Stimulated activated naive CD8-positive, alpha-beta T cell treated with anti-CD3 and anti-CD28 coated beads, Interleukin-15, amount 100 ng/mL, for 72 hours (primary cell): ENCODE measurements at regions not wholly inside any gene's neighbourhood (a gene's known extent, or its start where the extent isn't known, plus 50 kb on each side); places are given as distances from the start of the nearest gene placed in this dataset.
A peak's percentile ranks its signal among the peaks of the same experiment; 100 is the strongest.

Experiments
- ATAC-seq: fragments of 150-1000 bp; cut with Tn5 transposase; 2 replicates; pipeline ENCODE4 v1.10.0; 2021; ENCODE audit warnings: mild to moderate bottlenecking, moderate library complexity
- DNase-seq, 2 donors: peaks; one replicate each; pipeline ENCODE4 v3.0.0; 2021 to 2022
- H3K27ac Mint-ChIP-seq, 2 donors: one replicate each; pipeline ENCODE4 v1.8.0; 2022; ENCODE audit warnings: mild to moderate bottlenecking in 2 of 2, mixed read lengths in 2 of 2, moderate library complexity in 2 of 2
- H3K27me3 Mint-ChIP-seq: one replicate; pipeline ENCODE4 v1.8.0; 2022; ENCODE audit warnings: mixed read lengths
- H3K4me1 Mint-ChIP-seq: one replicate; pipeline ENCODE4 v1.8.0; 2022; ENCODE audit warnings: mild to moderate bottlenecking, mixed read lengths
- H3K4me3 Mint-ChIP-seq, 2 donors: one replicate each; pipeline ENCODE4 v1.8.0; 2022; ENCODE audit warnings: mild to moderate bottlenecking in 2 of 2, mixed read lengths in 2 of 2, moderate library complexity in 1 of 2
- H3K9me3 Mint-ChIP-seq, 2 donors: one replicate each; pipeline ENCODE4 v1.8.0; 2022; ENCODE audit warnings: mixed read lengths in 2 of 2

DNA sequence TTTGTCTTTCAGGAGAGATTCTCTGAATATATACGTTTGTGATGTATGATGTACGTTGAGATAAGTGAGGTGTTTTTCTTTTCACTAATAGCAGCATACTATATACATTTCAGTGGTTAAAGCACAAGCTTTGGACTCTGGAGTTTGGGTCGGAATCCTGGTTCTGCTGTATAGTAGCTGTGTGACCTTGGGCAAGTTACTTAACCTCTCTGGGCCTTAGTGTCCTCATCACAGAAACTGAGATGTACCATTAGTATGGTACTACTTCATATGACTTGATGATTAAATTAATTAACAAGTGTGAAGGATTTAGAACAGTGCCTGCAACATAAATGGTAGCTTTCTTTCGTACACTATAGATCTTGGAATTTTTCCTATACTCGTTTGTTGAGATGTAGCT lies 258.7 kb downstream of the CDCA7 start:
- DNase-seq: no peak
- no peaks in the 10 kb centered on the region for H3K9me3 Mint-ChIP-seq
- no peak overlapping the region for H3K4me3 Mint-ChIP-seq
- ATAC-seq: no peak
- no peak overlapping the region for H3K27ac Mint-ChIP-seq
- peaks cover 48% of the 10 kb centered on the region for H3K27me3 Mint-ChIP-seq
- H3K4me1 Mint-ChIP-seq: no peaks in the 10 kb centered on the region

DNA sequence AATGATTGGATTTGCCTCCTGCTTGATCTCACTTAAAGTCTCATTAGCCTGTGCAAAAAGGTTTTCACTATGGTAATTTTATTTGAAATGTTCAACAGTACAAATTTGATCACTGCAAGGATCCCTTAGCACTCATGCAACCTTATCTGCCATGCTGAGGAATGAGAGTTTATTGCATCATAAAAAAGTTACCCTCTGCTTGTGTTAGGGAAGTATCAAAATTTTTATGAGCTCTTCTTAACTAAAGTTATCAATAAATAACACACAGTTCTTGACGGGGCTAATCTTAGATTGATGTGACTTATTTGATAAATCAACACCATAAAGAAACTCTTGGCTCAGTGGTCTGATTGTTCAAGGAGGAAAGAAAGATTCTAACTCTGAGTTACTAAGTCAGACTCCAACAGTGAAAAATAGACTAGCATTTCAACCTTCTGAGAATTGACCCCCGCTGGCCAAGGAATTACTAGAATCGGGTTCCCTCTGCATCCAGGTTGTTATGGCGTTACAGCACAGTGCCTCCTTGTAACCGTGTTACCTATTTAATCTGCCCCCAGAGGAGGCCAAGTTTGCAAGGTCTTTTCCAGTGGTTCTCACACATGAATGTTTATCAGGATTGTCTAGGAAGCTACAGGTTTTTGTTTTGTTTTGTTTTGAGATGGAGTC lies 259.7 kb downstream of the CDCA7 start:
- H3K27ac Mint-ChIP-seq: no peak overlapping the region
- H3K4me1 Mint-ChIP-seq: no peaks in the 10 kb centered on the region
- no peaks in the 10 kb centered on the region for H3K9me3 Mint-ChIP-seq
- DNase-seq (no peak), ATAC-seq (no peak)
- no peak overlapping the region for H3K4me3 Mint-ChIP-seq
- H3K27me3 Mint-ChIP-seq: peaks cover 45% of the 10 kb centered on the region

DNA sequence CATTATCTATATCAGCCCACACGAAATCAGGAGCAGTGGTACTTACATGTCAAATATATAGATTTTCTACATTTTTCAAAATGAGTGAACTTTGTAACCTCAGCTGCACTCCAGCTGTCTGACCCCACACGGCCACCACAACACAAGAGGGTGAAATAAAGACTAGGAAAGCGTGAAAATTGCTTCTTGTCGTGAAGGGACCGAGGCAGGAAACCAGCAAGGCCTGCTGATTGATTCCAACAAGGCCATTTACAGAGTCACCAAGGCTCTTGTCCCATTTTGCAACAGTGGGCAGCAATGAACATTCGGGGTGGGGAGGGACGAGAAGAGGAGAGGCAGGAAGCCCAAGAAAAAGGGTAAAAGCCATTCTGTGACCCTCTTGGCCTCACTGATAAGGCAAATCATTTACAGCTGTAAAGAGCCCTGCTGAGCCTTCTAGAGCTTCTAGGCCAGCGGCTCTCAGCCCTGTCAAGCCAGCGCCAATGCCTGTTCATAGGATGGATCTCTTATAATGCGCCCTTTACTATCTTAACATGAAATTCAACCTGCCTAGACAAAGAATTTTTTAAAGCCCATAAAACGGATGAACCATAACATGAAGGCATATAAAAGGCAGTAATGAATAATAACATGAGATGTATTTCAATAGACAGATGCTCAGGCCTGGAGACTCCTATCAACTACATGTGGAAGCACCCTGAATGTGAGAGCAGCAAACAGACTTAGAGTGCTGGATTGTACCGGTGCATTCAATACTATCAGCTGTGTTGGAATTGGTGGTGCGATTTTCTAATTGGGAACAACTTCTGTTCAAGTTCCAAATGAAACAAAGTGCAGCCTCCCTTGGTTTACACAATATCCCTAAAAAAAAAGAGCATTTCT lies 269.0 kb downstream of the CDCA7 start:
- Mint-ChIP-seq H3K9me3 (no peaks in the 10 kb centered on the region), H3K27me3 (peaks cover 31% of the 10 kb centered on the region), H3K4me1 (no peaks in the 10 kb centered on the region), H3K4me3 (no peak overlapping the region), H3K27ac (no peak overlapping the region)
- DNase-seq (no peak), ATAC-seq (no peak)

DNA sequence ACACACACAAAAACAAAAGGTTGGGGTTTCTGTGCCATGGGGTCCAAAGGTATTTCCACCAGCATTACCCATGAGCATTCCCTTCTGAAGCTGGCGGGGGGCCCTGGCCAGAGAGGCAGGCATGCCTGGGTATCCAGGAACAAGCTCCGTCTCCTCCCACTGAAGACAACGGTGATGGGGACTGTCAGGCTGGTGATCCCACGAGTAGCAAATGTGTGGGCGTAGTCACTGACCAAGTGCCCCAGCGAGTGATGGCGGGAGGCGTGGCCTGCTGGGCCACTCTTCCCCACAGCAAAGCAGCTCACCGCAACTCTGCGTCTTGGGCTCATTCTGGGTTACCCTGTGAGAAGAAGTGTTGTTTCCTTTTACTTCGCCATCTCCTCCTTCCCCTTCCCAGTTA lies 270.6 kb downstream of the CDCA7 start:
- DNase-seq (no peak), ATAC-seq (no peak)
- no peaks in the 10 kb centered on the region for H3K4me1 Mint-ChIP-seq
- no peaks in the 10 kb centered on the region for H3K9me3 Mint-ChIP-seq
- no peak overlapping the region for H3K4me3 Mint-ChIP-seq
- H3K27ac Mint-ChIP-seq: no peak overlapping the region
- H3K27me3 Mint-ChIP-seq: peaks cover 20% of the 10 kb centered on the region

DNA sequence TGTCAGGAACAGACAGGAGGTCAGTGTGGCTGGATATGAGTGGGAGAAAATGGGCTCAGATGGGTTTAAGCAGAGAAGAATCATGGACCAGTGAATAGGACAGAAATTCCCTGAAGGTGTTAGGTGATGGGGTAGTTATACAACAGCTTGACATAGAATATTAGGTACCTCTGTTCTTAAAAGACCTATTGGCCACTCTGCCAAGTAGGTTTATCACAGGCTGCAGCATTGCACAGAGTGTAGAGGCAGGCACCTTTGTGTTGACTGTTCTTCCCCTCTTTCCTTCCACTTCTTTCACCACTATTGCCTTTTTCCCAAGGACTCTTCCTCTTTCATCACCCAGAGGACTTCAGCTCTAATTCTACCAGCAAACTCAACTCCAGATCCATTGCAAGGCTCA lies 274.4 kb downstream of the CDCA7 start:
- Mint-ChIP-seq H3K4me1 (no peaks in the 10 kb centered on the region), H3K27me3 (peaks cover 35% of the 10 kb centered on the region), H3K9me3 (no peaks in the 10 kb centered on the region), H3K27ac (no peak overlapping the region), H3K4me3 (no peak overlapping the region)
- no peak for DNase-seq
- ATAC-seq: no peak

DNA sequence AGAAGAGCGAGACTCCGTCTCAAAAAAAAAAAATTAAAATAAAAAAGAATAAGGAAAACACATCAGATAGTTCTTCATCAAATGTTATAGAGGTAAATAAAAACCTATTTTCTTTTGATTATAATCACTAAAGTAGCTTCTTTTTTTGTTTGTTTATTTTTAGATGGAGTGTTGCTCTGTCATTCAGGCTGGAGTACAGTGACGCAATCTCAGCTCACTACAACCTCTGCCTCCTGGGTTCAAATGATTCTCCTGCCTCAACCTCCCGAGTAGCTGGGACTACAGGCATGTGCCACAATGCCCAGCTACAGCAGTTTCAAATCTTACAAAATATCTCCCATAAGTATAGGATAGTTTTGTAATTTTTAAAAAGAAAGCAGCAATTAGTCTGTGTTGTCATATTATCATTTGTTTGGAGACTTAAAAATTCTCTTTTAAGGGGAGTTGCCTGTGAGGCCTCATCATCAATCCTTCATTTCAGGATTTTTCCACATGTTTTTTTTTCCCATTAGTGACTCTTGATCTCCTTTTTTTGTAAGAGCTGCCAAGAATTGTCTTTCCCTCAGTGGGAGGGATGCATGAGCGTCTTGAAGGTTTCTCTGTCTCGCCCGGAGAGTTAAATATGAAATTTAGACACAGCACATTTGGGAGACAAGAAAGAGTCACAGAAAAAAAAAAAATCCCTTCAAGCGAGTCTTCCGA lies 275.9 kb downstream of the CDCA7 start:
- H3K27me3 Mint-ChIP-seq: peaks cover 41% of the 10 kb centered on the region
- no peaks in the 10 kb centered on the region for H3K4me1 Mint-ChIP-seq

DNA sequence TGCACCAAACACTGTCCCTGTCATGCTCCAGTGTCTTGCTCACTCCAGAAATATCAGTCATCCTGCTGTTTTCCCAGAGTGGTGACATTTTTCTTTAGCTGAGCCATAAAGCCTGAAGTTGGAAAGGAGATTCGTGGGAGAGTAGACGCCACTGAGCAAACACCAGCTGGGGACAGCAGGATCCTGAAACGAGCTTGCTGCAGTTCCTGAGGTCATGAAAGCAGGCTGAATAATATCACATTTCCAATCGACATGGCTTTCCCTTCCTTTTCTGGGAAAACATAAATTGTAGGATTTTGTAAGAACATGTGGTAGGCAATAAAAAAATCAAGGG lies 276.4 kb downstream of the CDCA7 start:
- no peak overlapping the region for H3K4me3 Mint-ChIP-seq
- H3K27me3 Mint-ChIP-seq: peaks cover 43% of the 10 kb centered on the region
- ATAC-seq (no peak), DNase-seq (no peak)
- no peaks in the 10 kb centered on the region for H3K9me3 Mint-ChIP-seq
- no peaks in the 10 kb centered on the region for H3K4me1 Mint-ChIP-seq
- H3K27ac Mint-ChIP-seq: peak overlapping the region in 1 of 2 donors; percentile 50

More for the DNA sequence above, 275.9 kb downstream of the CDCA7 start:
- no peak overlapping the region for H3K27ac Mint-ChIP-seq
- ATAC-seq (no peak), DNase-seq (no peak)
- no peaks in the 10 kb centered on the region for H3K9me3 Mint-ChIP-seq
- no peak overlapping the region for H3K4me3 Mint-ChIP-seq

DNA sequence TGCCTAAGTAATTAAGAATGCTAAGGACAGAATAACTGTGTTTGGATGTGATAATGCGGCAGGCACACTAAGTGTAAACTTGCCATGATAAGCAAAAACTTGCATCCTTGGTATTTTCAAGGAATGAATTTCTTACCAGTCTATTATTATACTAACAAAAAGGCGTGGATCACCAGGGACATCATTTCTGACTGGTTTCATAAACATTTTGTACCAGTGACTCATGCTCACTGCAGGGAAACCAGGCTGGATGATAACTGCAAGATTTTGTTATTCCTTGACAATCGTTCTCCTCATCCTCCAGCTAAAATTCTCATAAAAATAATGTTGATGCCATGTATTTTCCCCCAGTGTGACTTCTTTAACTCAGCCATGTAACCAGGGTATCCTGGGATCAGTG lies 289.5 kb downstream of the CDCA7 start:
- ATAC-seq (no peak), DNase-seq (no peak)
- Mint-ChIP-seq H3K27me3 (peaks cover 8% of the 10 kb centered on the region), H3K27ac (no peak overlapping the region), H3K4me1 (no peaks in the 10 kb centered on the region), H3K4me3 (no peak overlapping the region), H3K9me3 (no peaks in the 10 kb centered on the region)

DNA sequence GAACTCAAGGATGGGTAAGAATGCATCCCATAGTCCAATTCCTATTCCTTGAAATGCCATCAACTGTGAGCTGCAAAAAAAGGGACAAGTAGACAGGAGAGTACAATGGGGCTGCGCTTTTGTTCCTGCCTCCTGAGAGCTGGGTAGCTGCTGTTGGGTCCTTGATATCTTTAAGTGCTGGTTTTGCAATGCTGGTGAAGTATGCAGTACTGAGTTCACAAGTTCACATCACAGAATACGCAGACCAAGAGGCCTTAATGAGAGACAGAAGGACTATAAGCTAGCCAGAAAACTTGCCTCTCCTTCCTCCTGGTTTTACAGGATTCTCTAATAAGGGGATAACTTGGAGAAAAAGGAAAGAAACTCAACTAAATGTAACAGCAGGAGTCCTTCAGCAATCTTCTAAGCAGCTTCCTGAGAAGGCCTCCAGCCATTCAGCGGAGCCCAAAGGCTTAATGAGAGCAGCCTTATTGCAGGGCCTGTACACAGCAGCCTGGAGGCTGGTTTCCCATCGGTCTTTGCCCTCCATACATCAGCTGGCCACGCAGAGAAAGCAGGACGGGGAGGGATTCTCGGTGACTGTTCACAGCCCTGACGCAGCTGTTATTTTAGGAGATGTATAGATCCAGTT lies 293.1 kb downstream of the CDCA7 start:
- DNase-seq (no peak), ATAC-seq (no peak)
- Mint-ChIP-seq H3K27me3 (peaks cover 7% of the 10 kb centered on the region), H3K4me3 (no peak overlapping the region), H3K9me3 (no peaks in the 10 kb centered on the region), H3K4me1 (no peaks in the 10 kb centered on the region), H3K27ac (no peak overlapping the region)

DNA sequence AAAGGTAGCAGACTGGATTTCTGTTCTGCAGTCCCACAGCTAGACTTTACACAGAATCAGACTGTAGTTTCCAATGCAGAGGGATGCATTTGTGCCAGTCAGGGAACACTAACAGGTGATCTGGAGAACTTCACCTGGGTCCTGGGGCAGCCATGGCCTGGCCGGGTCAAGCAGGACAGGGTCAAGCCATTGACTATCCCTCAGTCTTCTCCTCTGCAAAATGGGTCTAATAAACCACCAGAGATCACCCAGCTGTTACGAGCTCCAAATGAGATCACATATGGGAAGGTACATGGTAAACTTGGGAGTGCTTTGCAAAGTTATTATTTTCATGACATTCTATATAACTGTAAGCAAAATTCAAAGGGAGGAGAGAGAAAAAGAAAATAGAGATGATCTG lies 294.1 kb downstream of the CDCA7 start:
- no peaks in the 10 kb centered on the region for H3K4me1 Mint-ChIP-seq
- no peak overlapping the region for H3K27ac Mint-ChIP-seq
- H3K27me3 Mint-ChIP-seq: peaks cover 7% of the 10 kb centered on the region

DNA sequence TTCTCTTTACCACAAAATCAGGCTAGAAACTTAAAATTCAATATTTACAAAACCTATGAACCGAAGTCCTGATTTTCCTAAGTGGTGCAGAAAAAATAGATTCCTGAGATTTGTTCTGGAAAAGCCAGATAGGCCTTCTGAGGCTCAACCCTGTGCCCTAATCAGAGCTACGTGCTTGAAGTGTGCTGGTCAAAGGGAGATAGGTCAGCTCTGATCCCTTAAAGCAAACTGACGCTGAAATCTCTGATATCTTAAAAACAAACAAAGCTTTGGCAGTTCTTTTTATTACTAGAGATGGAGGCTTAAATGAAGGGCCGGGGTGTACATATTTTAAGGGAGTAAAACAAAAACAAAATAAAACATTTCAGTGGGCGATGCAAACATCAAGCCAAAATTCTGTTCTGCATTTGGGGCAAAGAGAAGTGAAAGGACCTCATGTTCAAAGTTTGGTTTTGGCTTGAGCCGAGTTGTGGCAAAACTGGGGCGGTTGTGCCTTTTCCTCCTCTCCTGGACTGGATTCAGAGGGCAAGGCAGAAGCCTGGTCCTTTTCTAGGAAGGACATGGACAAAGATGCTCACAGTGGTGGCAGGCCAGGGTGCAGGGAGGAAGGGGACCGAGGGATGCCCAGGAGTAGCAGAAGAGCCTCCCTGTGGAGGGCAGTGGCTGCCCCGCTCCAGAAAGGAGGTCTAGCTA lies 295.0 kb downstream of the CDCA7 start:
- Mint-ChIP-seq H3K9me3 (no peaks in the 10 kb centered on the region), H3K4me1 (no peaks in the 10 kb centered on the region), H3K4me3 (no peak overlapping the region), H3K27me3 (peaks cover 14% of the 10 kb centered on the region), H3K27ac (no peak overlapping the region)
- no peak for DNase-seq
- ATAC-seq: no peak

More for the DNA sequence above, 294.1 kb downstream of the CDCA7 start:
- Mint-ChIP-seq H3K4me3 (no peak overlapping the region), H3K9me3 (no peaks in the 10 kb centered on the region)
- ATAC-seq: no peak
- DNase-seq: no peak

DNA sequence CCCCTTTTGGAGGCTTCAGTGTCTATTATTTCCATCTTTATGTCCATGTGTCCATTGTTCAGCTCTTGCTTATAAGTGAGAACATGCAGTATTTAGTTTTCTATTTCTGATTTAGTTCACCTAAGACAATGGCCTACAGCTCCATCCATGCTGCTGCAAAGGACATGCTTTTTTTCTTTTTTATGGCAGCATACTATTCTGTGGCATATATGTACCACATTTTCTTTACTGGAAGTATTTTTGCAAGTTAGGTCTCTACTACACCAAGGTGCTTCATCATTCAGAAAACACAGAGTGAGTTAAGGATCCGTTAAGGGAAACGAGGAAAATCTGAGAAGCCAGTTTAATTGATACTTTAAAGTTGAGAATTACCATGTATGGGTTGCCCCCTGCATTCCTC lies 297.2 kb downstream of the CDCA7 start:
- H3K9me3 Mint-ChIP-seq: no peaks in the 10 kb centered on the region
- DNase-seq (no peak), ATAC-seq (no peak)
- H3K27me3 Mint-ChIP-seq: peaks cover 16% of the 10 kb centered on the region
- H3K4me1 Mint-ChIP-seq: no peaks in the 10 kb centered on the region
- no peak overlapping the region for H3K4me3 Mint-ChIP-seq
- no peak overlapping the region for H3K27ac Mint-ChIP-seq

DNA sequence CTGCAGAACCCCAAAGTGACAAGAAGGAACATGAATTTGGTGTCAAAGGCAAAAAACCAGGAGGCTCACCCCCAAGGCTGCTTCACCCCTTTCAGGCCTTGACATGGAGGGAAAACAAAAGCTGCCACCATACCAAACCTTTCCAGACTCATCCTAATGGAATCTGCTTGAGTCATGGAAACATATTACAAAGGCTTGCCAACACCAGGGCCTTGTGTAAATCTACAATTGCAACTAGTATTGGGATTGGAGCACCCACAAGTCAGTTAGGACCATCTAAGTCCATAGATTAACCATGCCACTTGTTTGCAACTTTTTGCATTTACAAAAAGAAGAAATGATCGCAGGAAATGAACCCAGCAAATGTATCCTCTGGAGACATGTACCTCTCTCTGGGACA lies 297.6 kb downstream of the CDCA7 start:
- Mint-ChIP-seq H3K4me1 (no peaks in the 10 kb centered on the region), H3K27ac (no peak overlapping the region), H3K27me3 (peaks cover 16% of the 10 kb centered on the region), H3K4me3 (no peak overlapping the region), H3K9me3 (no peaks in the 10 kb centered on the region)
- no peak for ATAC-seq
- DNase-seq: no peak

DNA sequence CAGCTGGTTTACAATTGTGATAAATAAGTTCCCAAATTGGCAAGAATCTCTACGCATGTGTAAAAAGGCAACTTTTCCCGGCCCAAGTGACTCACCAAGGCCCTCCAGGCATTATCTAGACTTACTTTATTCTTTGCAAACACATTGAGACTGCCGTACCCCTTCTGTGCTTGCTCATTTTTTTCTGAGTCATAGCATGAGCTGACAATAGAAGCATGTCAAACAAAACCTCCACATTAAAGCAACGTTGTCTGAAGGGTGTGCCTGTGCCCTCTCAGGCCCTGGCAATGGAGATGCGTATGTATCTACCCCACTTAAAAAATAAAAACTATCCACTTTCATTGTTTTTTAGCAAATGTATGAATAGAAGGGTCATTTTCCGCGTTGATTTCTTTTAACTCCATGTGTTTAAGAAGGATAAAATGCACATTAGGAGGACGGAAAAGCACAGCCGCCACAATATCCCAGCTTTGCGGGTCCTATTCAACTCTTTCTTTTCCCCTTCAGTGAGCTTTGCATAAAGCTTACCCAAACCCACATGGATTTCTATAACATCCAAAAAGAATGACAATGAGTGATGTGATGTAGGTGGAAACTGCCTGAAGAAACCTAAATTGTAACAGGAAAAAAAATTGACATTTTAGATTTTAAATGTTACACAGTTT lies 298.2 kb downstream of the CDCA7 start:
- Mint-ChIP-seq H3K4me1 (no peaks in the 10 kb centered on the region), H3K27ac (no peak overlapping the region), H3K27me3 (peaks cover 16% of the 10 kb centered on the region), H3K9me3 (no peaks in the 10 kb centered on the region), H3K4me3 (no peak overlapping the region)
- DNase-seq: no peak
- no peak for ATAC-seq

DNA sequence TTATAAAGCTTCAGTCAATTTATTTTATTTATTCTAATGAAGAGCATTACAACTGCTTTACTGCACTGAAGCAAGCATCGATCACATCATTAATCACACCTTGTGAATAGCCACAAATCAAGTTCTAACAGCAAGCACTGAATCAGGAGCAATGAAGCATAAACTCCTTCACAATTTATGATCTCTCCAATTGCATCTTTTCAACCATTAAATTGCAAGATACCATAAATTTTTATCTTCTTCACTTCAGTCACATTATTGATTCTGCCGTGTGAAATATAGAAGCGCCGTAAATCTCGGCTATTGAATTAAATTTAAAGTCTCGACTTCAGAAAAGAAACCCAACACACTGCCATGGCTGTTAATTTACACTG lies 298.7 kb downstream of the CDCA7 start:
- DNase-seq (no peak), ATAC-seq (no peak)
- no peak overlapping the region for H3K4me3 Mint-ChIP-seq
- H3K27ac Mint-ChIP-seq: no peak overlapping the region
- no peaks in the 10 kb centered on the region for H3K4me1 Mint-ChIP-seq
- H3K27me3 Mint-ChIP-seq: peaks cover 16% of the 10 kb centered on the region
- no peaks in the 10 kb centered on the region for H3K9me3 Mint-ChIP-seq
